Activated CD4-positive, alpha-beta T cell treated with anti-CD3 and anti-CD28 coated beads, Interleukin-2, amount 10 ng/mL, durations not matched to agents 7 days and 5 days (primary cell): ENCODE measurements at regions not wholly inside any gene's neighbourhood (a gene's known extent, or its start where the extent isn't known, plus 50 kb on each side); places are given as distances from the start of the nearest gene placed in this dataset.
"Not testable (repeated sequence)": the region's sequence is repeated elsewhere in the genome, so short reads cannot be mapped to it uniquely, and the experiment has no call there.

Experiments used
- CTCF ChIA-PET: fragments of 350-600 bp; sonication (Branson Sonifier 250); formaldehyde crosslinking; loops from one replicate; lab custom pipeline; 2021; ENCODE audit warnings: antibody characterized with exemption; lab: Charles Lee
- POLR2A ChIA-PET: fragments of 350-600 bp; sonication (Branson Sonifier 250); formaldehyde crosslinking; loops from one replicate; lab custom pipeline; 2021; ENCODE audit warnings: antibody characterized with exemption; lab: Charles Lee
- DNase-seq: peaks from one replicate; pipeline ENCODE4 v3.0.0-alpha.2; 2020
- H3K27ac Mint-ChIP-seq: one replicate; pipeline ENCODE4 v1.8.0; 2021; ENCODE audit warnings: mild to moderate bottlenecking, moderate library complexity, mixed read lengths
- H3K27me3 Mint-ChIP-seq: one replicate; pipeline ENCODE4 v1.8.0; 2021; ENCODE audit warnings: mixed read lengths
- H3K36me3 Mint-ChIP-seq: one replicate; pipeline ENCODE4 v1.8.0; 2021; ENCODE audit warnings: low read depth, mixed read lengths
- H3K4me1 Mint-ChIP-seq: one replicate; pipeline ENCODE4 v1.8.0; 2021; ENCODE audit warnings: mixed read lengths
- H3K4me3 Mint-ChIP-seq: one replicate; pipeline ENCODE4 v1.8.0; 2021; ENCODE audit warnings: mild to moderate bottlenecking, moderate library complexity, mixed read lengths
- H3K9me3 Mint-ChIP-seq: one replicate; pipeline ENCODE4 v1.8.0; 2021; ENCODE audit warnings: mixed read lengths

DNA sequence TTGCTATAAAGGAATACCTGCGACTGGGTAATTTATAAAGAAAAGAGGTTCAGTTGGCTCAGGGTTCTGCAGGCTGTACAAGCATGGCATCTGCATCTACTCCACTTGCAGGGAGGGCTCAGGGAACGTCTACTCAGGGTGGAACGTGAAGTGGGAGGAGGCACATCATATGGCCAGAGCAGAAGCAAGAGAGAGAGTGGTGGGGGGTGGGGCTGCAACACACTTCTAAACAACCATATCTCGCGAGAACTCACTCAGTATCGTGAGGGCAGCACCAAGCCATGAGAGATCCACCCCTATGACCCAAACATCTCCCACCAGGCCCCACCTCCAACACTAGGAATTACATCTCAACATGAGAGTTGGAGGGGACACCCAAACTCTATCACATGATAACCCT, 109.8 kb upstream of the SCAF8 start:
- CTCF ChIA-PET, result interaction anchor here (0.6 kb wide), 1 partner anchor 89 kb away, joined by 3 read pairs; no protein-coding TSS in a partner anchor

GRCh38 chr6:154624038-154624599, 109.1 kb upstream of the SCAF8 start:
- Mint-ChIP-seq H3K4me3 (no peak overlapping the region), H3K27ac (no peak overlapping the region), H3K27me3 (no peaks in the 10 kb centered on the region), H3K9me3 (no peaks in the 10 kb centered on the region), H3K36me3 (no peaks in the 10 kb centered on the region), H3K4me1 (no peaks in the 10 kb centered on the region)
- no peak for DNase-seq
- POLR2A ChIA-PET, result no interaction called here
- CTCF ChIA-PET, result interaction anchor here (0.9 kb wide), 1 partner anchor 26 kb away, joined by 3 read pairs; no protein-coding TSS in a partner anchor

More for the DNA sequence above, 109.8 kb upstream of the SCAF8 start:
- Mint-ChIP-seq H3K27me3 (no peaks in the 10 kb centered on the region), H3K4me3 (no peak overlapping the region), H3K36me3 (no peaks in the 10 kb centered on the region), H3K27ac (no peak overlapping the region), H3K9me3 (no peaks in the 10 kb centered on the region), H3K4me1 (no peaks in the 10 kb centered on the region)
- DNase-seq, result no peak
- POLR2A ChIA-PET, result no interaction called here

DNA sequence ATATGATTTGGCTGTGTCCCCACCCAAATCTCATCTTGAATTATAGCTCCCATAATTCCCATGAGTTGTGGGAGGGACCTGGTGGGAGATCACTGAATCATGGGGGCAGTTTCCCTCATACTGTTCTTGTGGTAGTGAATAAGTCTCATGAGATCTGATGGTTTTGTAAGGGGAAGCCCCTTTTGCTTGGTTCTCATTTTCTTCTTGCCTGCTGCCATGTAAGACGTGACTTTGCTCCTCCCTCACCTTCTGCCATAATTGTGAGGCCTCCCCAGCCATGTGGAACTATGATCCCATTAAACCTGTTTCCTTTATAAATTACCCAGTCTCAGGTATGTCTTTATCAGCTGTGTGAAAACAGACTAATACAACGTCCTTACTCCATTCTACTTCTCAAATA, 108.5 kb upstream of the SCAF8 start:
- DNase-seq, H3K4me1 Mint-ChIP-seq, H3K36me3 Mint-ChIP-seq, CTCF ChIA-PET, H3K9me3 Mint-ChIP-seq, POLR2A ChIA-PET, H3K4me3 Mint-ChIP-seq, H3K27ac Mint-ChIP-seq, H3K27me3 Mint-ChIP-seq: not testable (repeated sequence)

- no peak for DNase-seq
- H3K4me1 Mint-ChIP-seq, result no peaks in the 10 kb centered on the region
- H3K9me3 Mint-ChIP-seq, result no peaks in the 10 kb centered on the region
- no peaks in the 10 kb centered on the region for H3K27me3 Mint-ChIP-seq
- H3K36me3 Mint-ChIP-seq, result no peaks in the 10 kb centered on the region
- no peak overlapping the region for H3K4me3 Mint-ChIP-seq
- POLR2A ChIA-PET, result no interaction called here
- CTCF ChIA-PET, result no interaction called here
- H3K27ac Mint-ChIP-seq, result no peak overlapping the region
These were observed 107.5 kb upstream of the SCAF8 start for GRCh38 chr6:154625721-154626120.

GRCh38 chr6:154629127-154629526, 104.1 kb upstream of the SCAF8 start:
- H3K9me3 Mint-ChIP-seq, result peaks cover 2% of the 10 kb centered on the region
- H3K27ac Mint-ChIP-seq, result no peak overlapping the region
- ChIA-PET CTCF (no interaction called here), POLR2A (no interaction called here)
- DNase-seq, result no peak
- no peak overlapping the region for H3K4me3 Mint-ChIP-seq
- H3K27me3 Mint-ChIP-seq, result peaks cover 3% of the 10 kb centered on the region
- no peaks in the 10 kb centered on the region for H3K4me1 Mint-ChIP-seq
- no peaks in the 10 kb centered on the region for H3K36me3 Mint-ChIP-seq

DNA sequence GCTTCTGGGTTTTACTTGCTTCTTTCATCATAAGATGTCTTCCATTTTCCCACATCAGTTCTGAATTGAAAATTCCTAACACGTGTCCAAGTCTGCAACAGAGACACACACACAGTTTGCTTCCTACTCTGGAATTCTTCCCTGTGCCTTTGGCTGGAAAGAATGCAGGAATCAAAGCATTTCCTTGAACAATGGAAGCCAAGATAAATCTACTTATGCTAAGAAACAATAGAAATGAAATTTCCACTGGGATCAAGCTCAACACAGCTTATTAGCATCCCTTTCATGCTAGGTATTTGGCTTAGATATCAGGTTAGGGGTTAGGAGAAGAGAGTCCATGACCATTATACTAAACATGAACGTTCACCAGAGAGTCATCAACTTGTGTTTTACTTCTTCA, 101.1 kb upstream of the SCAF8 start:
- Mint-ChIP-seq H3K4me3 (no peak overlapping the region), H3K27ac (no peak overlapping the region), H3K36me3 (no peaks in the 10 kb centered on the region), H3K9me3 (peaks cover 2% of the 10 kb centered on the region), H3K27me3 (peaks cover 3% of the 10 kb centered on the region), H3K4me1 (no peaks in the 10 kb centered on the region)
- DNase-seq, result no peak
- ChIA-PET POLR2A (no interaction called here), CTCF (interaction anchor here (0.6 kb wide), 1 partner anchor 391 kb away, joined by 3 read pairs; no protein-coding TSS in a partner anchor)

DNA sequence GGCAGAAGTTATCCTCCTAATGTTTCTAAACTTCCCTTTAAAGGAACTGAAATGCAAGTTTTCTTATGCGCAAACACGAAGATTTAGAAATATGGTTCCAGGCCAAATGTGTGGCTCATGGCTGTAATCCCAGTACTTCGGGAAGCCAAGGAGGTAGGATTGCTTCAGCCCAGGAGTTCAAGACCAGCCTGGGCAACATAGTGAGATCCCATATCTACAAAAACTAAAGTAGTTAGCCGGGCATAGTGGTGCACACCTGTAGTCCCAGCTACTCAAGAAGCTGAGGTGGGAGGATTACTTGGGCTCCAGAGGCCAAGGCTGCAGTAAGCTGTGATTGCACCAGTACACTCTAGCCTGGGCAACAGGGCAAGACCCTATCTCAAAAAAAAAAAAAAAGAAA, 95.8 kb upstream of the SCAF8 start:
- H3K27ac Mint-ChIP-seq, result no peak overlapping the region
- H3K4me1 Mint-ChIP-seq, result no peaks in the 10 kb centered on the region
- H3K36me3 Mint-ChIP-seq, result no peaks in the 10 kb centered on the region
- CTCF ChIA-PET, result no interaction called here
- POLR2A ChIA-PET, result no interaction called here
- DNase-seq, result no peak
- H3K27me3 Mint-ChIP-seq, result peaks cover 3% of the 10 kb centered on the region
- H3K4me3 Mint-ChIP-seq, result no peak overlapping the region
- peaks cover 2% of the 10 kb centered on the region for H3K9me3 Mint-ChIP-seq

DNA sequence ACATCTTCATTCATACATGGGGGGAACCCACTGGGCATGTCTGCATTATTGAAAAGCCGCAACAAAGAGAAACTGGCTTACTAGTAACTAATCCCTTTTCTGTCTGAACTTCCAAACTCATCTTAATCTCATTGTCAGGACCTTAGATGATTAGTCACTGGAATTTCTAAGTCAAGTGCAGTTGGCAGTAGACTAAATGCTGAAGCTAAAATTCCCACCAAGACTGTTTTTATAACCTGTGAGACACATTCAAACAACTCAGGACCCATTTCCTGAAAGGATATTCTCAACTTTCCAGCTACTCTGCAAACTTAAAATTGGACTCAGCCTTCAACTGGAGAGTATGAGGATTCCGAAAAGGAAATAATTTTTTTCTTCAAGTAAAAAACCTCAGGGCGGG, 94.8 kb upstream of the SCAF8 start:
- ChIA-PET POLR2A (no interaction called here), CTCF (no interaction called here)
- DNase-seq, result no peak
- H3K27ac Mint-ChIP-seq, result no peak overlapping the region
- H3K27me3 Mint-ChIP-seq, result peaks cover 3% of the 10 kb centered on the region
- H3K36me3 Mint-ChIP-seq, result no peaks in the 10 kb centered on the region
- H3K4me3 Mint-ChIP-seq, result no peak overlapping the region
- no peaks in the 10 kb centered on the region for H3K4me1 Mint-ChIP-seq
- peaks cover 2% of the 10 kb centered on the region for H3K9me3 Mint-ChIP-seq

- H3K4me3 Mint-ChIP-seq, CTCF ChIA-PET: not testable (repeated sequence)
These were observed 94.0 kb upstream of the SCAF8 start for GRCh38 chr6:154639196-154639595.

GRCh38 chr6:154648188-154648887, 84.9 kb upstream of the SCAF8 start:
- CTCF ChIA-PET, result no interaction called here

More at GRCh38 chr6:154639196-154639595, 94.0 kb upstream of the SCAF8 start:
- H3K27me3 Mint-ChIP-seq, H3K4me1 Mint-ChIP-seq, H3K9me3 Mint-ChIP-seq, POLR2A ChIA-PET, H3K36me3 Mint-ChIP-seq, H3K27ac Mint-ChIP-seq, DNase-seq: not testable (repeated sequence)

GRCh38 chr6:154648888-154649205, 84.4 kb upstream of the SCAF8 start:
- Mint-ChIP-seq H3K27ac (no peak overlapping the region), H3K27me3 (no peaks in the 10 kb centered on the region), H3K9me3 (no peaks in the 10 kb centered on the region), H3K4me3 (no peak overlapping the region), H3K36me3 (no peaks in the 10 kb centered on the region), H3K4me1 (no peaks in the 10 kb centered on the region)
- no peak for DNase-seq
- POLR2A ChIA-PET, result no interaction called here
- CTCF ChIA-PET, result no interaction called here

More at GRCh38 chr6:154648188-154648887, 84.9 kb upstream of the SCAF8 start:
- Mint-ChIP-seq H3K27ac (no peak overlapping the region), H3K4me1 (no peaks in the 10 kb centered on the region), H3K4me3 (no peak overlapping the region), H3K9me3 (no peaks in the 10 kb centered on the region), H3K27me3 (no peaks in the 10 kb centered on the region), H3K36me3 (no peaks in the 10 kb centered on the region)
- DNase-seq, result no peak
- POLR2A ChIA-PET, result no interaction called here

GRCh38 chr6:154649721-154650120, 83.5 kb upstream of the SCAF8 start:
- Mint-ChIP-seq H3K27ac (no peak overlapping the region), H3K4me1 (no peaks in the 10 kb centered on the region), H3K4me3 (no peak overlapping the region), H3K27me3 (no peaks in the 10 kb centered on the region), H3K36me3 (no peaks in the 10 kb centered on the region), H3K9me3 (no peaks in the 10 kb centered on the region)
- POLR2A ChIA-PET, result no interaction called here
- no peak for DNase-seq
- CTCF ChIA-PET, result no interaction called here

- no peaks in the 10 kb centered on the region for H3K9me3 Mint-ChIP-seq
- H3K4me3 Mint-ChIP-seq, result no peak overlapping the region
- no peaks in the 10 kb centered on the region for H3K27me3 Mint-ChIP-seq
- H3K36me3 Mint-ChIP-seq, result no peaks in the 10 kb centered on the region
- ChIA-PET CTCF (no interaction called here), POLR2A (no interaction called here)
- H3K4me1 Mint-ChIP-seq, result no peaks in the 10 kb centered on the region
- no peak for DNase-seq
- no peak overlapping the region for H3K27ac Mint-ChIP-seq
These were observed 82.9 kb upstream of the SCAF8 start for GRCh38 chr6:154650351-154650750.

- DNase-seq, result no peak
- ChIA-PET CTCF (no interaction called here), POLR2A (no interaction called here)
- no peak overlapping the region for H3K4me3 Mint-ChIP-seq
- H3K9me3 Mint-ChIP-seq, result no peaks in the 10 kb centered on the region
- H3K27ac Mint-ChIP-seq, result no peak overlapping the region
- no peaks in the 10 kb centered on the region for H3K27me3 Mint-ChIP-seq
- no peaks in the 10 kb centered on the region for H3K36me3 Mint-ChIP-seq
- no peaks in the 10 kb centered on the region for H3K4me1 Mint-ChIP-seq
These were observed 81.6 kb upstream of the SCAF8 start for GRCh38 chr6:154651656-154652055.
